Endothelial cell of umbilical vein (primary cell): ENCODE measurements at regions not wholly inside any gene's neighbourhood (a gene's known extent, or its start where the extent isn't known, plus 50 kb on each side); places are given as distances from the start of the nearest gene placed in this dataset.

Experiments used
- BruUV-seq: library from RNA; stranded (reverse); fragments of 400-500 nt; replicated peaks from 2 replicates; lab custom pipeline; 2021; lab: Mats Ljungman, UMichigan
- CTCF ChIA-PET: fragments of 300-600, 350-600 bp; sonication (Branson Sonifier 250); formaldehyde crosslinking; loops from one replicate; lab custom pipeline; 2021; ENCODE audit warnings: antibody characterized with exemption, inconsistent platforms; lab: Charles Lee
- POLR2A ChIA-PET: fragments of 300-600, 350-600 bp; sonication (Branson Sonifier 250); formaldehyde crosslinking; loops from one replicate; lab custom pipeline; 2021; ENCODE audit warnings: antibody characterized with exemption, inconsistent platforms; lab: Charles Lee
- DNase-seq: peaks from one replicate; pipeline ENCODE4 v3.0.0-alpha.2; 2011; ENCODE audit warnings: low read depth, low spot score
- FAIRE-seq: peaks from 2 replicates; lab custom pipeline; 2011; peaks lifted over from hg19 to GRCh38; lab: Jason Lieb, UNC
- H2AFZ ChIP-seq: 2 replicates; pipeline ENCODE4 v1.6.0; 2012; ENCODE audit warnings: low read depth, low read length, control low read depth, inconsistent platforms
- H3K27ac ChIP-seq: 2 replicates; pipeline ENCODE4 v1.5.1; 2011; ENCODE audit warnings: low read depth, mild to moderate bottlenecking, control low read depth, low read length, moderate library complexity; ENCODE audit not compliant: insufficient read depth
- H3K27me3 ChIP-seq, 2 experiments: 2 replicates each; pipeline versions ENCODE4 v1.6.0 to v1.6.1; 2011; ENCODE audit warnings: low read length in 2 of 2, mixed read lengths in 1 of 2; ENCODE audit not compliant: control insufficient read depth in 2 of 2, insufficient read depth in 2 of 2
- H3K36me3 ChIP-seq, 2 experiments: 2 replicates in 1 of 2; 3 replicates in 1 of 2; pipeline ENCODE4 v1.5.1; 2011; ENCODE audit warnings: low read length in 2 of 2, mild to moderate bottlenecking in 1 of 2, moderate library complexity in 1 of 2; ENCODE audit not compliant: control insufficient read depth in 2 of 2, insufficient read depth in 2 of 2; ENCODE audit errors: extremely low read depth in 1 of 2
- H3K4me1 ChIP-seq: 3 replicates; pipeline ENCODE4 v1.5.1; 2011; ENCODE audit warnings: mild to moderate bottlenecking, low read length; ENCODE audit not compliant: control insufficient read depth, insufficient read depth; ENCODE audit errors: extremely low read depth
- H3K4me2 ChIP-seq: 2 replicates; pipeline ENCODE4 v1.6.1; 2011; ENCODE audit warnings: low read length, control low read depth, mixed read lengths; ENCODE audit not compliant: insufficient read depth
- H3K4me3 ChIP-seq, 3 experiments: fragments of 200-600 bp in 1 of 3; sonication (generic), shearing (Covaris generic) in 1 of 3; replicated peaks in 1 of 3; 2 replicates each; pipeline ENCODE4 v1.5.1; 2011 to 2016; ENCODE audit warnings: control low read depth in 3 of 3, low read length in 3 of 3, mild to moderate bottlenecking in 2 of 3, inconsistent platforms in 1 of 3, low read depth in 1 of 3, moderate library complexity in 1 of 3; ENCODE audit not compliant: insufficient read depth in 1 of 3
- H3K79me2 ChIP-seq: 2 replicates; pipeline ENCODE4 v1.6.0; 2012; ENCODE audit warnings: low read length, inconsistent platforms; ENCODE audit not compliant: control insufficient read depth, insufficient read depth
- H3K9ac ChIP-seq: replicated peaks from 2 replicates; pipeline ENCODE3; 2011; ENCODE audit warnings: low read length, control low read depth; ENCODE audit not compliant: insufficient read depth; ENCODE audit errors: extremely low read depth
- H3K9me1 ChIP-seq: replicated peaks from 3 replicates; pipeline ENCODE4 v1.6.0; 2011; ENCODE audit warnings: mild to moderate bottlenecking, low read length; ENCODE audit not compliant: control insufficient read depth, insufficient read depth; ENCODE audit errors: extremely low read depth
- H3K9me3 ChIP-seq: replicated peaks from 2 replicates; pipeline ENCODE4 v1.5.1; 2012; ENCODE audit warnings: low read length, inconsistent platforms; ENCODE audit not compliant: control insufficient read depth, insufficient read depth
- H4K20me1 ChIP-seq: replicated peaks from 2 replicates; pipeline ENCODE3; 2011; ENCODE audit warnings: mild to moderate bottlenecking, low read length; ENCODE audit not compliant: control insufficient read depth, insufficient read depth; ENCODE audit errors: extremely low read depth
- EZH2 ChIP-seq: IDR thresholded peaks from 2 replicates; pipeline ENCODE4 v1.6.1; 2012; ENCODE audit warnings: borderline replicate concordance, low read depth, mild to moderate bottlenecking, moderate library complexity, low read length, inconsistent platforms; ENCODE audit not compliant: severe bottlenecking
- FOS ChIP-seq: IDR thresholded peaks from 2 replicates; pipeline ENCODE4 v1.6.1; 2011; ENCODE audit warnings: mild to moderate bottlenecking, low read length, moderate library complexity, borderline replicate concordance; ENCODE audit not compliant: insufficient read depth
- GATA2 ChIP-seq: IDR thresholded peaks from 2 replicates; pipeline ENCODE4 v1.7.0; 2011; ENCODE audit warnings: low read depth, mild to moderate bottlenecking, moderate library complexity, mixed read lengths, low read length; ENCODE audit not compliant: insufficient read length, insufficient read depth
- JUN ChIP-seq: IDR thresholded peaks from 2 replicates; pipeline ENCODE4 v1.6.1; 2011; ENCODE audit warnings: borderline replicate concordance, low read depth; ENCODE audit not compliant: insufficient read length, insufficient read depth
- MYC ChIP-seq: IDR thresholded peaks from one replicate; pipeline ENCODE4 v1.6.1; 2011; ENCODE audit warnings: mild to moderate bottlenecking, low read depth, low read length
- POLR2A ChIP-seq: IDR thresholded peaks from 2 replicates; pipeline ENCODE4 v1.6.1; 2012; ENCODE audit warnings: low read depth, mild to moderate bottlenecking, control low read depth, low read length
- POLR2AphosphoS5 ChIP-seq: IDR thresholded peaks from 2 replicates; pipeline ENCODE4 v1.6.1; 2012; ENCODE audit warnings: low read depth, mild to moderate bottlenecking, control low read depth, low read length, moderate library complexity; ENCODE audit not compliant: insufficient read depth
- dilution Hi-C: fragments of 300-500 bp; cut with MboI; formaldehyde crosslinking; loops from one replicate; pipeline ENCODE4 v1.15.0; 2019; ENCODE audit warnings: low sequenced_read_pairs; ENCODE audit not compliant: extremely low pct_ligation_motif_present
- intact Hi-C: fragments of 100-400 bp; cut with micrococcal nuclease; formaldehyde crosslinking; loops from one replicate; pipeline ENCODE4 v1.10.0; 2022
- TF ChIP-seq, protein P1 (sequence below): IDR thresholded peaks from 2 replicates; pipeline ENCODE4 v1.6.1; 2011; ENCODE audit not compliant: insufficient read depth, insufficient read length
- TF ChIP-seq, protein P2 (sequence below), 2 donors: IDR thresholded peaks; 1 replicate in 1 of 2; 2 replicates in 1 of 2; pipeline ENCODE4 v1.5.1; 2011; ENCODE audit warnings: low read length in 2 of 2, mild to moderate bottlenecking in 2 of 2, moderate library complexity in 2 of 2, control low read depth in 1 of 2, inconsistent platforms in 1 of 2, low read depth in 1 of 2; ENCODE audit not compliant: insufficient read depth in 1 of 2; ENCODE audit errors: extremely low read depth in 1 of 2

DNA sequence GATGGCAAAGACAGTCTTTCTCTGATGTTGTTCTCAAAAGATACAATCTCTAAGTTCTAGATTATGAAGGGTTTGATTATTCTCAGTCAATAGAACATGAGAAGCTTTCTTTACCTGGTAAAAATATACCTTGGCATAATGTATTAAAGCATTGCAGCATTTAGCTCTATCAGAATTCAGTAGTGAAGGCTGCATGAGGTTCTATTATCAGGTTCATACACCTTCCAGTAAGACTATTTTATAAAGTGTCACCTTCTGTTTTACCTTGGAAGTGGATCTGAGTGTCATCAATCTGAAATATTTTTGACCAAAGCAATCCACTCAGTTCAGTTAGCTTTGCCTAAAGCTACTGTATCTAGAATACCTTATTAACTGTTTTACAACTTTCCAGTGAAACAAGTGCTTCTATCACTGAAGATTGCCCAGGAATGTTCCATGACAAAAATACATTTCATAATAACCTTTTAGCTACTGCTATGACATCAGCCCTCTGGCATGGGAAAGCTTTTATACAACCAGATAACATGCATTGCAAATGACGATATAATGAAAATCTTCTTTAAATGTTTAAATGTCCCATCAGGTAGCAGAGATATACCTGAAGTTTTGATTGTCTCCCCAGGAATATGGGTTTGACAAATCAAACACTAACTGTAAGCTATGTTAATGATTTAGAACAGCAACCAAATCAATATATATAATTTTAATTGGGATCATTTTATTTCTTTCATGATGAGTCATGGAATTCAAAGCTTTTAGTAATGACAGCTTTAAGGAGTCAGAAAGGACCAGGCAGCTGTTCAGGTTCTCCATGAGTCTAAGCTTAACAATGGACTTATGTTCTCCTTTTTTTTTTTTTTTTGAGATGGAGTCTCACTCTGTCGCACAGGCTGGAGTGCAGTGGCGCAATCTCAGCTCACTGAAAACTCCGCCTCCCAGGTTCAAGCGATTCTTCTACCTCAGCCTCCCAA lies 72.2 kb downstream of the UFM1 start:
- H3K4me2 ChIP-seq = no peak overlapping the region

More for the DNA sequence above, 72.2 kb downstream of the UFM1 start:
- dilution Hi-C loops (no loop called here), intact Hi-C loops (no loop called here)
- H3K79me2 ChIP-seq = no peaks in the 10 kb centered on the region
- H3K36me3 ChIP-seq = no peaks in the 10 kb centered on the region
- no peak overlapping the region for H3K9ac ChIP-seq
- FAIRE-seq (no peak), DNase-seq (no peak)
- no peak overlapping the region for H3K27ac ChIP-seq
- H3K27me3 ChIP-seq = no peaks in the 10 kb centered on the region
- no peaks in the 10 kb centered on the region for H3K4me1 ChIP-seq
- H4K20me1 ChIP-seq = no peaks in the 10 kb centered on the region
- H3K9me1 ChIP-seq = no peaks in the 10 kb centered on the region
- TF ChIP-seq EZH2 = no peak
- TF ChIP-seq FOS = no peak
- TF ChIP-seq GATA2 = no peak
- TF ChIP-seq, protein P1, sequence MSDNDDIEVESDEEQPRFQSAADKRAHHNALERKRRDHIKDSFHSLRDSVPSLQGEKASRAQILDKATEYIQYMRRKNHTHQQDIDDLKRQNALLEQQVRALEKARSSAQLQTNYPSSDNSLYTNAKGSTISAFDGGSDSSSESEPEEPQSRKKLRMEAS = no peak
- no peak for TF ChIP-seq POLR2A
- TF ChIP-seq MYC = no peak
- TF ChIP-seq, protein P2, sequence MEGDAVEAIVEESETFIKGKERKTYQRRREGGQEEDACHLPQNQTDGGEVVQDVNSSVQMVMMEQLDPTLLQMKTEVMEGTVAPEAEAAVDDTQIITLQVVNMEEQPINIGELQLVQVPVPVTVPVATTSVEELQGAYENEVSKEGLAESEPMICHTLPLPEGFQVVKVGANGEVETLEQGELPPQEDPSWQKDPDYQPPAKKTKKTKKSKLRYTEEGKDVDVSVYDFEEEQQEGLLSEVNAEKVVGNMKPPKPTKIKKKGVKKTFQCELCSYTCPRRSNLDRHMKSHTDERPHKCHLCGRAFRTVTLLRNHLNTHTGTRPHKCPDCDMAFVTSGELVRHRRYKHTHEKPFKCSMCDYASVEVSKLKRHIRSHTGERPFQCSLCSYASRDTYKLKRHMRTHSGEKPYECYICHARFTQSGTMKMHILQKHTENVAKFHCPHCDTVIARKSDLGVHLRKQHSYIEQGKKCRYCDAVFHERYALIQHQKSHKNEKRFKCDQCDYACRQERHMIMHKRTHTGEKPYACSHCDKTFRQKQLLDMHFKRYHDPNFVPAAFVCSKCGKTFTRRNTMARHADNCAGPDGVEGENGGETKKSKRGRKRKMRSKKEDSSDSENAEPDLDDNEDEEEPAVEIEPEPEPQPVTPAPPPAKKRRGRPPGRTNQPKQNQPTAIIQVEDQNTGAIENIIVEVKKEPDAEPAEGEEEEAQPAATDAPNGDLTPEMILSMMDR (IDR thresholded peaks at IDR 0.05; ENCODE audit: extremely low read depth in 1 of 2, insufficient read depth in 1 of 2, low read depth in 1 of 2, low read length in 2 of 2) = no peak
- no peak for TF ChIP-seq JUN
- TF ChIP-seq POLR2AphosphoS5 = no peak
- no TSS peak for BruUV-seq
- no peak overlapping the region for H3K4me3 ChIP-seq
- no peak overlapping the region for H2AFZ ChIP-seq
- POLR2A ChIA-PET = no interaction called here
- no peaks in the 10 kb centered on the region for H3K9me3 ChIP-seq
- CTCF ChIA-PET = interaction anchor here (0.9 kb wide), 1 partner anchor 9 kb away, joined by 3 read pairs; no protein-coding TSS in a partner anchor
